Inferior parietal cortex (tissue), 1 donor: ENCODE measurements at regions not wholly inside any gene's neighbourhood (a gene's known extent, or its start where the extent isn't known, plus 50 kb on each side); places are given as distances from the start of the nearest gene placed in this dataset.

Experiments
- DNase-seq: peaks from one replicate; pipeline ENCODE4 v3.0.0-alpha.2; 2016; ENCODE audit errors: extremely low spot score

GRCh38 chr14:101045511-101045910, 142.0 kb upstream of the RTL1 start:
- DNase-seq: no peak

GRCh38 chr14:101046071-101046470, 142.5 kb upstream of the RTL1 start:
- no peak for DNase-seq

GRCh38 chr14:101047326-101047725, 143.8 kb upstream of the RTL1 start:
- no peak for DNase-seq

GRCh38 chr14:101048766-101049165, 145.2 kb upstream of the RTL1 start:
- DNase-seq: no peak

GRCh38 chr14:101049511-101049910, 146.0 kb upstream of the RTL1 start:
- DNase-seq: no peak

GRCh38 chr14:101049942-101050341, 146.4 kb upstream of the RTL1 start:
- DNase-seq: no peak

- no peak for DNase-seq
These were observed 147.5 kb upstream of the RTL1 start for GRCh38 chr14:101050901-101051490.

GRCh38 chr14:101054671-101055070, 151.1 kb upstream of the RTL1 start:
- DNase-seq: no peak

GRCh38 chr14:101055106-101055662, 151.7 kb upstream of the RTL1 start:
- DNase-seq: no peak

- DNase-seq: no peak
These were observed 152.4 kb upstream of the RTL1 start for GRCh38 chr14:101055776-101056374.

- DNase-seq: no peak
These were observed 152.9 kb upstream of the RTL1 start for GRCh38 chr14:101056446-101056845.

- DNase-seq: no peak
These were observed 153.9 kb upstream of the RTL1 start for GRCh38 chr14:101057394-101057793.

- no peak for DNase-seq
These were observed 155.0 kb upstream of the RTL1 start for GRCh38 chr14:101058571-101058970.

- no peak for DNase-seq
These were observed 156.7 kb upstream of the RTL1 start for GRCh38 chr14:101060171-101060601.

GRCh38 chr14:101061411-101062064, 158.0 kb upstream of the RTL1 start:
- no peak for DNase-seq

- no peak for DNase-seq
These were observed 158.5 kb upstream of the RTL1 start for GRCh38 chr14:101062065-101062450.

- DNase-seq: no peak
These were observed 159.1 kb upstream of the RTL1 start for GRCh38 chr14:101062601-101063000.

- no peak for DNase-seq
These were observed 159.6 kb upstream of the RTL1 start for GRCh38 chr14:101063121-101063520.

GRCh38 chr14:101064121-101064661, 160.7 kb upstream of the RTL1 start:
- no peak for DNase-seq

GRCh38 chr14:101064718-101065117, 161.2 kb upstream of the RTL1 start:
- DNase-seq: no peak

- no peak for DNase-seq
These were observed 161.7 kb upstream of the RTL1 start for GRCh38 chr14:101065246-101065645.
